ENCODE measurements at regions not wholly inside any gene's neighbourhood (a gene's known extent, or its start where the extent isn't known, plus 50 kb on each side); places are given as distances from the start of the nearest gene placed in this dataset.
"Not testable (repeated sequence)": the region's sequence is repeated elsewhere in the genome, so short reads cannot be mapped to it uniquely, and the experiment has no call there.

DNA sequence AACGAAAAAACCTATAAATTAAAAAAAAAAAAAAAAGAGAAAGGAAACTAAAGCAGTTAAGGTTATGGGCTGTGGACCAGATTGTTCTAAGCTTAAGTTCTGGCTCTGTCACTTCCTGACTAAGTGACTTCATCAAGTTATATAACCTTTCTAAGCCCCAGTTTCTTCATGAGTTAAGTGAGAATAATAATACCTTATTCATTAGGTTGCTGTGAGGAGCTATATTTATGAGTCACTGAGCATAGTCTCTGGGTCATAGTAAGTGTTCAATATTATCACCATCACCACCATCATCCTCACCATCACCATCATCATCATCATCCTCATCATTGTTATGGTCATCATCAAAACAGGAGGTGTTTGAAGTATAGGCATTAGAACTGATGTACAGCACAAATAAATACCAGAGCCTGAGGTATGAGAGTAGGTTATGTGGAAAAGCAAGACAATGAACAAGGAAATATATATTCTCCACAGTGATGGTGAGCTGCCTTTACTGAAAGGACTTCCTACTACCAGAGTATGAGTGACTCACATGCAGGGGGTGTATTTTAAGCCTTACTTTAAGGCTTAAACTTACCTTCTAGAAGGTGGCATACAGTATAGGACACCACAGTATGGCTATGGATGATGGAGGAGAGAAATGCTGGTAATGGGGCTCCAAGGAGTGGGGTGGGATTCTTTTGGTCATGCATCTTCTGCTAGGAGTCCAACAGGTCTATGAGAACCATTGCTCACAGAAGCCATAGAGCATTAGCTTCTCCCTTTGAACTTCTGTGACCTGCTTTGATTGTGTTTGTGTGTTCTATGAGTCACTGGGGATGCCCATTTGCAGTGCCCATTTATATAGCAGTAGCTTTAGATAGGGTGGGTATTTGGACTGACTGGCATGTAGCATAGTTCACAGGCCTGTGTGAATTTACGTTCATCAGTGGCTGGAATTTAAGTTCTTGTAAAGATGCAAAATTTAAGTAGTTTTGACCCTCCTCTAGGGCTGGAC, 104.4 kb downstream of the KLF5 start:
- no peak for DNase-seq (ENCODE audit: low spot score)

DNA sequence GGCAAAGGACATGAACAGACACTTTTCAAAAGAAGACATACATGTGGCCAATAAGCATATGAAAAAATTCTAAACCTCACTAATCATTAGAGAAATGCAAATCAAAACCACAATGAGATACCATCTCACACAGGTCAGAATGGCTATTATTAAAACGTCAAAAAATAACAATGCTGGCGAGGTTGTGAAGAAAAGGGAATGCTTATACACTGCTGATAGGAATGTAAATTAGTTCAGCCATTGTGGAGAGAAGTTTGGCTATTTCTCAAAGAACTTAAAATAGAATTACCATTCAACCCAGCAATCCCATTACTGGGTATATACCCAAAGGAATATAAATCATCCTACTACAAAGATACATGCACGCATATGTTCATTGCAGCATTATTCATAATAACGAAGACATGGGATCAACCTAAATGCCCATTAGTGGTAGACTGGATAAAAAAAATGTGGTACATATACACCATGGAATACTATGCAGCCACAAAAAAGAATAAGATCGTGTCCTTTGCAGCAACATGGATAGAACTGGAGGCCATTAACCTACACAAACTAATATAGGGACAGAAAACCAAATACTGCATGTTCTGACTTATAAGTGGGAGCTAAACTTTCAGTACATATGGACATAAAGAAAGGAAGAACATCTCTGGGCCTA, 101.7 kb downstream of the KLF5 start:
- not testable (repeated sequence) for DNase-seq (ENCODE audit: low spot score)

DNA sequence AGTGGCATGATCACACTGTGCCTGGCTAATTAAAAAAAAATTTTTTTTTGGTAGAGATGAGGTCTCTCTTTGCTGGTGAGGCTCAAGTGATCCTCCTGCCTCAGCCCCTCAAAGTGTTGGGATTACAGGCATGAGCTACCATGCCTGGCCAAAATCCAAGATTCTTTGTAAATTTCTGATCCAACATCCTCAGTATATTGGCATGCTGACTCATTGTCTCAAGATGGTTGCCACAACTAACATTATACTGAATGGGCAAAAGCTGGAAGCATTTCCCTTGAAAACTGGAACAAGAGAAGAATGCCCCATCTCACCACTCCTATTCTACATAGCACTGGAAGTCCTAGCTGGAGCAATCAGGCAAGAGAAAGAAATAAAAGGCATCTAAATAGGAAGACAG, 100.0 kb downstream of the KLF5 start:
- DNase-seq (ENCODE audit: low spot score): peak; percentile 40

DNA sequence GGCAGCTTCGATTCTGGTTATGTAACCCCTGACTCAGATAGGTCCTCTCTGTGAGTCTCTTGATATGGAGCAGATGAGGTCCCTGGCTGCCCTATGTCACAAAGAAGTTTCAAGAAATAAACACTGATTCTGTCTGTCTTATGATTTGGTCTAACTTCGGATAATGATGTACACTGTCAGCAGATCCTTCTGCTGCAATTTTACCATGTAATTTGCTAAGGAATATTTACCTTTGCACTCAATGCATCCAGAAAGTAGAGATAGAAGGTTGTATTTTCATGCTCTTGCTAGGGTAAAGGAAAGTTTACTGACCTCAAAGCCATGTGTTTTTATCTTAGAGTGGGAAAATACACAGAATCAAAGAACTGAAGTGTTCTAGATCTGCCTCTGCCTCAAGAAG, 98.2 kb downstream of the KLF5 start:
- no peak for DNase-seq (ENCODE audit: low spot score)

DNA sequence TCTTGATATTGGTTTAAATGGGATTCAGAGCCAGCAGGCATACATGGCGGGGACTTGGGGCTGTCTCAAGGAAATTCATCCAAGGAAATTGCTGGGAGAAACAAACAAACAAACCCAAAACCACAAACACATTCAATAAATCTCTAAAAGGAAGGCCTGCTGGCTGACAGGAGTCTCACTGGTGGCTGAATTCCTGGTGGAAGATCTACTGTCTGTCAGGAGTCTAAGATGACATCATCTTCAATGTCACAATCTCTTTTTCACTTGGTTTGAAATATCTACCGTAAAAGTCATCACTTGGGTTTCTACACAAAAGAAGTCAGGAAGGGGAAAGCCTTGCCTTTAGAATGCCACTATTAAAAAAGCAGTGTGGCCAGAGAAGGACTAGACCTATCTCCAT, 87.9 kb downstream of the KLF5 start:
- DNase-seq (ENCODE audit: low spot score): no peak

DNA sequence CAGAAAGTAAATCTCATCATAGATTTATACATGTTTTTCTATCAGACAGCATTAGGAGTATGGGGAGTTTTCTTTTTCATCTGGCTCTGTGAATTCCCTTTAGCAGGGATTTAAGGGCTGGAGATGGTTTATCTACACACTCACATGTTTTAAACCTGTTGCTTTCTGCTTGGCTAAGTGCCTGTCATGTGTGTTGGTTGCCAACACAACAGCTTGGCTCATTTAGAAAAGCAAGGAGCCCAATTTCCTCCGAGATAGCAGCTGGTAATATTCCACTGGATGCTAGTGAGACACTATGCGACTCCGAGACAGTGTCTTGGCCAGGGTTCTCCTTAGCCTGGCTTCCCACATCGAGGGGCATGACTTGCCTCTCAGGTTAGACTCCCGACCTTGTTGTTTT, 83.3 kb downstream of the KLF5 start:
- DNase-seq (ENCODE audit: low spot score): no peak

DNA sequence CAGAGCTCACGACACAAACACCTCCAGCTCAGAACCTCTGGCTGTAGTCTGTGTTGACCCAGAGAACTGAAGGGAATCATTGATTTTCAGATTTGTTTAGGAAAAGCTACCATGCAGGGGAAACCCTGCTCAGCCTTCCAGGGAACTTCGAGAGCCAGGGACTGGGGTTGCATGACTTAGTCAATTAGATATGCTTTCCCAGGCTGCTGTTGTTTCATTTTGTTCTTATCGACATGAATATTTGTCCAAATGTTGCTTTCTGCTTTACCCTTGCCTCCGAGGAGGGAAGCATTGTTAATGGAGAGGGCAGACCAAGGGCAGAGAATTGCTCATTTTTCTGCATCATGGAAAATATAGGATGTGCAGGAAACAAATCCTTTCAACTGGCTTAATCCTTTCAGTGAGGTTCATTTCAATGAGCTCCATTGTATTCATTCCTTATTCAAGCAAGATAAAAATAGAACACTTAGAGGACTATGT, 82.5 kb downstream of the KLF5 start:
- peak; percentile 3 for DNase-seq (ENCODE audit: low spot score)

DNA sequence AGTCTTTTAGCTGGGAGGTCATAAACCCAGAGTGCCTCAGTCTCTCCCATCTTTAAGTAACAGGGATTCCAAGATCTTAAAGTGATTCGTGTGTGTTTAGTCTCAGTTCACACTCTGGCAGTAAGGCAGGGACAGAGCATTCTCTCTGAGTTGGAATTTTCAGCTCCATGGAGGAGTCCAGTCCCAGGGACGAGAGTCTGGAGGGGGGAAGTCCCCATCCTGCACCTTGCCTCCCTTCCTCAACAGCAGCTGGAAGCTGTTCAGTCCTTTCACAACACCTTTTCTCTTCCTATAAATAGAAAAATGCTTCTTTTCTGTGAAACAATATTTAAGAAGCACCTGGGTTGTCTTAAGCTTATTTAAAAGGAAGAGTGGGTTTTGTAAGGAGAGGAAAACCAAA, 82.0 kb downstream of the KLF5 start:
- DNase-seq (ENCODE audit: low spot score): no peak

DNA sequence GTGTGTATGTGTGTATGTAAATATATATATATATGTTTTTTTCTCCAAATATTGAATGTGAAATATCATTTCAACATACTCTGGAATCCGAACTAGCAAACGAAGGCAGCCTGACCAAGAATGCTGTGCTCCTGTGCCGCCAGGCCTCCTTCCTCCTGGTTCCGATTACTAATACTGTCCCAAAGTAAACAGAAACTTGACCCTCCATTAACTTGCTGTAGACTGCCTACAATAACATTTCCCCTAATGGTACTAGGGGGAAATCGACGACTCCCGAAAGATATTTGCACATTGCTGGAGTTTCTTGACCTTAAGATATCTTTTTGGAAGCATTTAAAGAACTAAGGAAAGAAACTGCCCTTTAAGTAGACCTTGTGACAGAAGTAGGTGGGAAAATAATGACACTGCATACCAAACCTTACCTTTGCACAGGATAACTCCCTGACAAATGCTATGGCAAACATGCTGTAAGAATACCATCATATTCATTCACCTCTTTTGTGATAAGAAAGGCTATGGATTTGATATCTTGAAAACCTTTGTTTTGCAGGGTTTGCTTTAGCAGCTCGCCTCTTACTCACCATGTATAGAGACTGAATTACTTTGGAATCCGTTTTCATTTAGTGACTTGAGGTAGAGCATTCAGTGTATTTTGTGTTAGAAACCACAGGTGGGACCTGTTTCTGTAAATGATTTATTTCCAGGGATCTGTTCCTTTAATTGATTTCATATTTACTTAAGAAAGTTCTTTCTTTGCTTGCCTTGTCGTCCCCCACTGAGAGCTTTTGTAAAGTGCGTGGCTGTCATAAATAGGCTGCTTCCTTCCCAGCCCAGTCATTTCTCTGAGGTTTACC, 80.1 kb downstream of the KLF5 start:
- DNase-seq (ENCODE audit: low spot score): no peak

DNA sequence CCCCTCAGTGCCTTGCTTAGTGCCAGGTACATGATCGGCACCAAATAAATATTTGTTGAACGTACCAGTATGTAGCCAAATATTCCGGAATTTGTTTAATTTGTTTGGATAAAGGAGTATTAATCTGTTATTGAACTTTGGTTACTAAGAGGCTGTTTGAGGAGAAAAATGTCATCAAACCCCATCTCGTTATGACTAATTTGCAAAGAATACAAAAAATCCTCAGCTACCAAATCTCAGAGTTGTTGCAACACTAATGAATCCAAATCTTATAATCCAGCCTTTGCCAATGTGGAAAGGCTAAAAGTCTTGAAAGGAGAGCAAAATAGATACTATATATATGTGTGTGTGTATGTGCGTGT, 79.5 kb downstream of the KLF5 start:
- no peak for DNase-seq (ENCODE audit: low spot score)

DNA sequence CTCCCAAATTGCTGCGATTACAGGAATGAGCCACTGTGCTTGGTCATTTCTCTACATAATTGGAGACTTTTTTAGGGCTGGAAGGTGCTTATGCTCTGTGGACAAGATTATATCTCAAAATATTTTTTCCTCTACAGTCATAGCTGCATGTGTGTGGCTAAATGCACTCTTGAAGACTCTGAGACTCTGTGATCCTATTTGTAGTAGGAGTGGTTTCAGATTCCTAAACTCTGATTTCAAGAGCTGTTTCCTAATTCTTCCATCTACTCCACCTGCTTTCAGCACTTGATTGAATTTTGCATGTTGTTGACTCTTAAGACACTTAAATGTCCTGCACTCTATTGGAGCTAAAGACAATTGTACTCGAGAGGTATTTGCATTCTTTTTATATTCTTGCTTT, 78.0 kb downstream of the KLF5 start:
- no peak for DNase-seq (ENCODE audit: low spot score)

DNA sequence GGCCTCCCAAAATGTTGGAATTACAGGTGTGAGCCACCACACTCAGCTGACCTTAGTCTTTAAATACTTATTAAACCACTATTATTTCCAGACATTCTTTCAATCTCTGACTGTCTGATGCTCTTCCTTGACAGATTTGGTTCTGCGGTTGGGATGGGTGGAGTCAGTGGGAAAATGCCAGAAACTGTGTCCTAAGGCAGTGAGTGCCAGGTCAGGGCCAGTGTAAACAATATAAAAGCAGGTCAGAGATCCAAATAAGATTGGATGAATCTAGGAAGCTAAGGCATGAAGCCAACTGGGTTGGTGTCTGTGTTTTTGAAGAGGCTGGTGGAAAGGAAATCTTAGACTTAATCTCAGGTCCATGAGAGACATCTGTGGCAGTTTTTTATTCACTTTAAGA, 74.7 kb downstream of the KLF5 start:
- no peak for DNase-seq (ENCODE audit: low spot score)

DNA sequence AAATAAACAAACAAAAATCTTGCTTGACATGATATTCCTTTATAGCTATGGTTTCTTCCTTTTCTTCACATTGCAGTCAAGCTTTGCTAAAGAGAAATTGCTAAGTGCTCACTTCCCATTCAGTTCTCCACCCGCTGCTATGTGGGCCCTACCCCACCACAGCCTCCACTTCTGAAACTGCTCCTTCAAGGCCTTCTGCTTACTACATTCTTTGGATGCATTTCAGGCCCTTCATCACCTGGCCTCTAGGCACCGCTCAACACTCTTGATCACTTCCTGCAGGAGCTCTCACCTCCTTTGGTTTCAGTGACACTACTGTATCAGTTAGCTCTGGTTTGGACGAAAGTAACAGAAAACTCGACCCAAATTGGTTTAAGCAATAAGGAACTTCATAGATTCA, 72.4 kb downstream of the KLF5 start:
- DNase-seq (ENCODE audit: low spot score): no peak

DNA sequence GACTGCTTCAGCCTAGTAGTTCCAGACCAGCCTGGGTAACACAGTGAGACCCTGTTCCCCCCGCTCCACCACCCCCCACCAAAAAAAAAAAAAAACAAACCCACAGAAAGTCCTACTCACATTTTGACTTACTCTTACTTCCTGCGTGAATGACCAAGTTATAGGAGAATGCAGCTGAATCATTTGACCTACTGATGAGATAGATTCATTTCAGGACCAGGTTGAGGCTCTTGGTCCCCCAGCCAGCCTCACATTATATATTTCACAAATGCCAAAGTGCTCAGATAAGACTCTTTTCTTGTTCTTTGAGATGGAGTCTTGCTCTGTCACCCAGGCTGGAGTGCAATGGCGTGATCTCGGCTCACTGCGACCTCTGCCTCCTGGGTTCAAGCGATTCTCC, 70.2 kb downstream of the KLF5 start:
- no peak for DNase-seq (ENCODE audit: low spot score)

Measured in kidney capillary endothelial cell (primary cell).